ENCODE measurements at regions not wholly inside any gene's neighbourhood (a gene's known extent, or its start where the extent isn't known, plus 50 kb on each side); places are given as distances from the start of the nearest gene placed in this dataset.

DNA sequence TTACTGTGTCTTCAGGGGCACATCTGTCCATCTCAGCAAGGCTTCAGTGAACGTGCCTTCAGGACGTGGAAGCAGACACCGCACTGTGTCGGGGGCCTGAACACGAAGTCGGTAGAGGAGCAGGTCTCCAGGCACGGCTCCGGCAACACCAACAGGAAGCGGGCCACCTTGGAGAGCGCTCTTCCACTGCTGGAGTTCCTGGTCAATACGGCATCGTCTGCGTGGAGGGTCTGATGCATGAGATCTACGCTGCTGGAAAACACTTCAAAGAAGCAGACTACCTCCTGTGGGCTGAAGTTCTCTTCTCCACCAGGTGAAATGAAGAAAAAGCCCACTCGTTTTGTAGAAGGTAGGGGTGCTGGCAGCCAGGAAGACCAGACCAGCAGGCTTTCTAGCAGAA is 69.3 kb upstream of the SLCO4A1 start:
- TF ChIP-seq, protein P1, sequence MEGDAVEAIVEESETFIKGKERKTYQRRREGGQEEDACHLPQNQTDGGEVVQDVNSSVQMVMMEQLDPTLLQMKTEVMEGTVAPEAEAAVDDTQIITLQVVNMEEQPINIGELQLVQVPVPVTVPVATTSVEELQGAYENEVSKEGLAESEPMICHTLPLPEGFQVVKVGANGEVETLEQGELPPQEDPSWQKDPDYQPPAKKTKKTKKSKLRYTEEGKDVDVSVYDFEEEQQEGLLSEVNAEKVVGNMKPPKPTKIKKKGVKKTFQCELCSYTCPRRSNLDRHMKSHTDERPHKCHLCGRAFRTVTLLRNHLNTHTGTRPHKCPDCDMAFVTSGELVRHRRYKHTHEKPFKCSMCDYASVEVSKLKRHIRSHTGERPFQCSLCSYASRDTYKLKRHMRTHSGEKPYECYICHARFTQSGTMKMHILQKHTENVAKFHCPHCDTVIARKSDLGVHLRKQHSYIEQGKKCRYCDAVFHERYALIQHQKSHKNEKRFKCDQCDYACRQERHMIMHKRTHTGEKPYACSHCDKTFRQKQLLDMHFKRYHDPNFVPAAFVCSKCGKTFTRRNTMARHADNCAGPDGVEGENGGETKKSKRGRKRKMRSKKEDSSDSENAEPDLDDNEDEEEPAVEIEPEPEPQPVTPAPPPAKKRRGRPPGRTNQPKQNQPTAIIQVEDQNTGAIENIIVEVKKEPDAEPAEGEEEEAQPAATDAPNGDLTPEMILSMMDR (IDR thresholded peaks at IDR 0.05 in 8 of 11, conservative IDR thresholded peaks at IDR 0.05 in 3 of 11) = no peak
- TF ChIP-seq POLR2A (IDR thresholded peaks at IDR 0.05) = no peak

Data from spleen (tissue), 7 donors.